ENCODE measurements at regions not wholly inside any gene's neighbourhood (a gene's known extent, or its start where the extent isn't known, plus 50 kb on each side); places are given as distances from the start of the nearest gene placed in this dataset.

- Histone ChIP-seq H3K27me3 (ENCODE audit: control insufficient read depth in 1 of 2, insufficient read depth in 2 of 2, low read length in 2 of 2) (no peaks in the 10 kb centered on the region), H3K9ac (ENCODE audit: low read length) (no peak overlapping the region), H3K27ac (ENCODE audit: low read depth, low read length) (no peak overlapping the region), H3K36me3 (ENCODE audit: insufficient read depth, low read length) (no peaks in the 10 kb centered on the region), H3K4me1 (ENCODE audit: insufficient read depth, low read length) (no peaks in the 10 kb centered on the region), H3K4me3 (ENCODE audit: low read depth in 1 of 2, low read length in 2 of 2) (no peak overlapping the region), H3K9me3 (ENCODE audit: low read length) (no peaks in the 10 kb centered on the region)
Observed at GRCh38 chr2:144084114-144084661, 435.7 kb downstream of the ZEB2 start.

GRCh38 chr2:144083211-144083610 lies 436.7 kb downstream of the ZEB2 start:
- no peak overlapping the region for H3K9ac ChIP-seq (ENCODE audit: low read length)
- H3K27me3 ChIP-seq (ENCODE audit: control insufficient read depth in 1 of 2, insufficient read depth in 2 of 2, low read length in 2 of 2), result no peaks in the 10 kb centered on the region
- H3K9me3 ChIP-seq (ENCODE audit: low read length), result no peaks in the 10 kb centered on the region
- no peak overlapping the region for H3K4me3 ChIP-seq (ENCODE audit: low read depth in 1 of 2, low read length in 2 of 2)
- no peak overlapping the region for H3K27ac ChIP-seq (ENCODE audit: low read depth, low read length)
- no peaks in the 10 kb centered on the region for H3K36me3 ChIP-seq (ENCODE audit: insufficient read depth, low read length)
- no peaks in the 10 kb centered on the region for H3K4me1 ChIP-seq (ENCODE audit: insufficient read depth, low read length)

GRCh38 chr2:144082777-144083176 lies 437.1 kb downstream of the ZEB2 start:
- H3K9me3 ChIP-seq (ENCODE audit: low read length), result no peaks in the 10 kb centered on the region
- H3K4me3 ChIP-seq (ENCODE audit: low read depth in 1 of 2, low read length in 2 of 2), result no peak overlapping the region
- no peak overlapping the region for H3K27ac ChIP-seq (ENCODE audit: low read depth, low read length)
- no peaks in the 10 kb centered on the region for H3K27me3 ChIP-seq (ENCODE audit: control insufficient read depth in 1 of 2, insufficient read depth in 2 of 2, low read length in 2 of 2)
- H3K36me3 ChIP-seq (ENCODE audit: insufficient read depth, low read length), result no peaks in the 10 kb centered on the region
- no peaks in the 10 kb centered on the region for H3K4me1 ChIP-seq (ENCODE audit: insufficient read depth, low read length)
- no peak overlapping the region for H3K9ac ChIP-seq (ENCODE audit: low read length)

GRCh38 chr2:144082327-144082726 lies 437.6 kb downstream of the ZEB2 start:
- no peaks in the 10 kb centered on the region for H3K36me3 ChIP-seq (ENCODE audit: insufficient read depth, low read length)
- no peaks in the 10 kb centered on the region for H3K27me3 ChIP-seq (ENCODE audit: control insufficient read depth in 1 of 2, insufficient read depth in 2 of 2, low read length in 2 of 2)
- no peak overlapping the region for H3K4me3 ChIP-seq (ENCODE audit: low read depth in 1 of 2, low read length in 2 of 2)
- H3K4me1 ChIP-seq (ENCODE audit: insufficient read depth, low read length), result no peaks in the 10 kb centered on the region
- H3K9ac ChIP-seq (ENCODE audit: low read length), result no peak overlapping the region
- H3K27ac ChIP-seq (ENCODE audit: low read depth, low read length), result no peak overlapping the region
- no peaks in the 10 kb centered on the region for H3K9me3 ChIP-seq (ENCODE audit: low read length)

GRCh38 chr2:144081272-144081671 lies 438.6 kb downstream of the ZEB2 start:
- Histone ChIP-seq H3K36me3 (ENCODE audit: insufficient read depth, low read length) (no peaks in the 10 kb centered on the region), H3K9me3 (ENCODE audit: low read length) (no peaks in the 10 kb centered on the region), H3K4me1 (ENCODE audit: insufficient read depth, low read length) (no peaks in the 10 kb centered on the region), H3K27me3 (ENCODE audit: control insufficient read depth in 1 of 2, insufficient read depth in 2 of 2, low read length in 2 of 2) (no peaks in the 10 kb centered on the region), H3K9ac (ENCODE audit: low read length) (no peak overlapping the region), H3K4me3 (ENCODE audit: low read depth in 1 of 2, low read length in 2 of 2) (no peak overlapping the region), H3K27ac (ENCODE audit: low read depth, low read length) (no peak overlapping the region)

- Histone ChIP-seq H3K4me1 (ENCODE audit: insufficient read depth, low read length) (no peaks in the 10 kb centered on the region), H3K9ac (ENCODE audit: low read length) (no peak overlapping the region), H3K27me3 (ENCODE audit: control insufficient read depth in 1 of 2, insufficient read depth in 2 of 2, low read length in 2 of 2) (no peaks in the 10 kb centered on the region), H3K27ac (ENCODE audit: low read depth, low read length) (no peak overlapping the region), H3K36me3 (ENCODE audit: insufficient read depth, low read length) (no peaks in the 10 kb centered on the region), H3K9me3 (ENCODE audit: low read length) (no peaks in the 10 kb centered on the region), H3K4me3 (ENCODE audit: low read depth in 1 of 2, low read length in 2 of 2) (no peak overlapping the region)
Observed at GRCh38 chr2:144079803-144080202, 440.1 kb downstream of the ZEB2 start.

- H3K27me3 ChIP-seq (ENCODE audit: control insufficient read depth in 1 of 2, insufficient read depth in 2 of 2, low read length in 2 of 2), result no peaks in the 10 kb centered on the region
- H3K9ac ChIP-seq (ENCODE audit: low read length), result no peak overlapping the region
- no peak overlapping the region for H3K27ac ChIP-seq (ENCODE audit: low read depth, low read length)
- no peaks in the 10 kb centered on the region for H3K9me3 ChIP-seq (ENCODE audit: low read length)
- no peaks in the 10 kb centered on the region for H3K36me3 ChIP-seq (ENCODE audit: insufficient read depth, low read length)
- no peak overlapping the region for H3K4me3 ChIP-seq (ENCODE audit: low read depth in 1 of 2, low read length in 2 of 2)
- no peaks in the 10 kb centered on the region for H3K4me1 ChIP-seq (ENCODE audit: insufficient read depth, low read length)
Observed at GRCh38 chr2:144078802-144079724, 440.9 kb downstream of the ZEB2 start.

GRCh38 chr2:144078106-144078505 lies 441.8 kb downstream of the ZEB2 start:
- no peaks in the 10 kb centered on the region for H3K36me3 ChIP-seq (ENCODE audit: insufficient read depth, low read length)
- no peak overlapping the region for H3K4me3 ChIP-seq (ENCODE audit: low read depth in 1 of 2, low read length in 2 of 2)
- no peak overlapping the region for H3K27ac ChIP-seq (ENCODE audit: low read depth, low read length)
- no peak overlapping the region for H3K9ac ChIP-seq (ENCODE audit: low read length)
- no peaks in the 10 kb centered on the region for H3K9me3 ChIP-seq (ENCODE audit: low read length)
- H3K27me3 ChIP-seq (ENCODE audit: control insufficient read depth in 1 of 2, insufficient read depth in 2 of 2, low read length in 2 of 2), result no peaks in the 10 kb centered on the region
- no peaks in the 10 kb centered on the region for H3K4me1 ChIP-seq (ENCODE audit: insufficient read depth, low read length)

- Histone ChIP-seq H3K4me3 (ENCODE audit: low read depth in 1 of 2, low read length in 2 of 2) (no peak overlapping the region), H3K9me3 (ENCODE audit: low read length) (no peaks in the 10 kb centered on the region), H3K27ac (ENCODE audit: low read depth, low read length) (no peak overlapping the region), H3K9ac (ENCODE audit: low read length) (no peak overlapping the region), H3K4me1 (ENCODE audit: insufficient read depth, low read length) (no peaks in the 10 kb centered on the region), H3K27me3 (ENCODE audit: control insufficient read depth in 1 of 2, insufficient read depth in 2 of 2, low read length in 2 of 2) (no peaks in the 10 kb centered on the region), H3K36me3 (ENCODE audit: insufficient read depth, low read length) (no peaks in the 10 kb centered on the region)
Observed at GRCh38 chr2:144074450-144074849, 445.5 kb downstream of the ZEB2 start.

- Histone ChIP-seq H3K27me3 (ENCODE audit: control insufficient read depth in 1 of 2, insufficient read depth in 2 of 2, low read length in 2 of 2) (no peaks in the 10 kb centered on the region), H3K9ac (ENCODE audit: low read length) (no peak overlapping the region), H3K9me3 (ENCODE audit: low read length) (no peaks in the 10 kb centered on the region)
Observed at GRCh38 chr2:144071461-144071860, 448.5 kb downstream of the ZEB2 start.

GRCh38 chr2:144067506-144067905 lies 452.4 kb downstream of the ZEB2 start:
- no peak overlapping the region for H3K9ac ChIP-seq (ENCODE audit: low read length)
- H3K27ac ChIP-seq (ENCODE audit: low read depth, low read length), result no peak overlapping the region
- H3K36me3 ChIP-seq (ENCODE audit: insufficient read depth, low read length), result no peaks in the 10 kb centered on the region
- no peak overlapping the region for H3K4me3 ChIP-seq (ENCODE audit: low read depth in 1 of 2, low read length in 2 of 2)
- H3K9me3 ChIP-seq (ENCODE audit: low read length), result no peaks in the 10 kb centered on the region
- H3K27me3 ChIP-seq (ENCODE audit: control insufficient read depth in 1 of 2, insufficient read depth in 2 of 2, low read length in 2 of 2), result no peaks in the 10 kb centered on the region
- H3K4me1 ChIP-seq (ENCODE audit: insufficient read depth, low read length), result no peaks in the 10 kb centered on the region

More at GRCh38 chr2:144071461-144071860, 448.5 kb downstream of the ZEB2 start:
- H3K4me3 ChIP-seq (ENCODE audit: low read depth in 1 of 2, low read length in 2 of 2), result no peak overlapping the region
- H3K27ac ChIP-seq (ENCODE audit: low read depth, low read length), result no peak overlapping the region
- H3K4me1 ChIP-seq (ENCODE audit: insufficient read depth, low read length), result no peaks in the 10 kb centered on the region
- H3K36me3 ChIP-seq (ENCODE audit: insufficient read depth, low read length), result no peaks in the 10 kb centered on the region

- Histone ChIP-seq H3K27ac (ENCODE audit: low read depth, low read length) (no peak overlapping the region), H3K36me3 (ENCODE audit: insufficient read depth, low read length) (no peaks in the 10 kb centered on the region), H3K4me1 (ENCODE audit: insufficient read depth, low read length) (no peaks in the 10 kb centered on the region), H3K4me3 (ENCODE audit: low read depth in 1 of 2, low read length in 2 of 2) (no peak overlapping the region), H3K9me3 (ENCODE audit: low read length) (no peaks in the 10 kb centered on the region), H3K9ac (ENCODE audit: low read length) (no peak overlapping the region), H3K27me3 (ENCODE audit: control insufficient read depth in 1 of 2, insufficient read depth in 2 of 2, low read length in 2 of 2) (no peaks in the 10 kb centered on the region)
Observed at GRCh38 chr2:144063602-144064001, 456.3 kb downstream of the ZEB2 start.

Data from muscle layer of colon (tissue), 2 donors.